ENCODE measurements at regions not wholly inside any gene's neighbourhood (a gene's known extent, or its start where the extent isn't known, plus 50 kb on each side); places are given as distances from the start of the nearest gene placed in this dataset.

GRCh38 chr18:67597759-67598158 is 81.2 kb upstream of the DSEL start:
- no peak for DNase-seq (ENCODE audit: low read depth)

DNA sequence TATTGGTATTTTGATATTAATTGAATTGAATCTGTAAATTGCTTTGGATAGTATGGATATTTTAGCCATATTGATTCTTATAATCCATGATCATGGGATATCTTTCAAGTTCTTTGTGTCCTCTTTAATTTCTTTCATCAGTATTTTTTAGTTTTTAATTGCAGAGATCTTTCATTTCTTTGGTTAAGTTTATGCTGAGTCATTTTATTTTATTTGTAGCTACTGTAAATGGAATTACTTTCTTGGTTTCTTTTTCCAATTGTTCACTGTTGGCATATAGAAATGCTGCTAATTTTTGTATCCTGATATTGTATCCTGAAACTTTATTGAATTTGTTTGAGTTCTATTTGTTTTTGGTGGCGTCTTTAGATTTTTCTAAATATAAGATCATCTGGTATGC is 79.5 kb upstream of the DSEL start:
- no peak for DNase-seq (ENCODE audit: low read depth)

DNA sequence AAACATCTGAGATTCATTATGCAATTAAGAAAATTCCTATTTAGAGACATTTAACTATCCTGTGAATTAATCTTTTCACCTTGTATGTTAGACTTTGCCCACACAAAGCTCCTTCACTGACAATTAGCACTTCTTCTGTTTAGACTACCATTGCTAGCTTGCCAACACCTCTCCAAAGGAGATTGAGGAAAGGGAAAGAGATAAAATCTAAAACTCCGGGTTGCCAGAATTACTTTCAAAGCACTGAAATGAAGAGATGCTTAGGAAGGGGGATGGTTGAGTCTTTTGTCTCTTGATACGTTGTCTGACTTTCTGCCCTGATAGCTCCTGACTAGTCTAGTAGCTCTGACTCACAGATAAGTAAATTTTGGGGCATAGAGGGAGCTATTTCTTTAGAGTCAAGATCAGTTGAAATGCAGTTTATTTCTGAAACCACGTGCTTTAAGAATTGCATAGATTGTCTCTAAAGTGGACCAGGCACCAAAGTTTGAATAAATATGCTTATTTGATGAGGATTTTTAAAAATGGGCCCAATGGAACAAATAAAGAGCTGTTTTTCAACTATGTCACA is 74.1 kb upstream of the DSEL start:
- DNase-seq (ENCODE audit: low read depth), result no peak

GRCh38 chr18:67589325-67589724 is 72.8 kb upstream of the DSEL start:
- no peak for DNase-seq (ENCODE audit: low read depth)

DNA sequence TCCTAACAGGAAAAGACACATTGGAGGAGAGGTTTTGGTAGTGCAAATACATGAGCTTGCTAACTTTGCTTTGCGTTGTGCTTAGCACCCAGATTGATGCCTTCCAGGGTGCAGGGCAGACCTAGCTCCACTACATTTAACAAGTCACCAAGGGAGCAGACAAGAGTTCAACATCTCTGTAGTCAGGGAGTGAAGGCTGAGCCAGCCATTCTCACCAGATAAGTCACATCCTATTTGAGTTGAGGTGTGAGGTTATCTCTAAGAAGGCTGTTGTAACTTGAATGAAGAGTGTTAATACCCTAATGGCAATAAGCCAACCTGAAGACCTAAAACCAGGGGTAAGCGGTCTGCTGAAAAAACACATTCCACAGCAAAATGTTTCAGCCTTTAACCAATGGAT is 69.6 kb upstream of the DSEL start:
- DNase-seq (ENCODE audit: low read depth), result no peak

- no peak for DNase-seq (ENCODE audit: low read depth)
Measured at GRCh38 chr18:67583621-67584020, 67.1 kb upstream of the DSEL start.

DNA sequence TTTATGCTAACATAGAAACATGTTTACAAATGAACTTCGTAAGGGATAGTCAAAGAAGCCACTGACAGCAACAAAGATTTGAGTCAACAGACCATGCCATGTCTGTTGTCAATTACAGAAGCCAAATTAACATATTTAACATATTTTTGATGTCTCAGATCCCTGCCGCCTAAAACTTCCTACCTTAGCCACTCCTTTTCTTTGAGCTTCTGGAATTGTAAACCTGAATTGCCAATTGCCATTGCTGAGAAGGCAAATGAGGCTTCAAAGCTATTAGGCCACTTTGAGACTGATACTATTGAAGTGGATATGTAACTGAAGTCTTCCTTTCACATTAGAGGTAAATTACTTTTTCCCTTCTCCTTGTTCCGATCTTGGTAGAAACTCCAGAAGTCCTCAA is 66.0 kb upstream of the DSEL start:
- no peak for DNase-seq (ENCODE audit: low read depth)

DNA sequence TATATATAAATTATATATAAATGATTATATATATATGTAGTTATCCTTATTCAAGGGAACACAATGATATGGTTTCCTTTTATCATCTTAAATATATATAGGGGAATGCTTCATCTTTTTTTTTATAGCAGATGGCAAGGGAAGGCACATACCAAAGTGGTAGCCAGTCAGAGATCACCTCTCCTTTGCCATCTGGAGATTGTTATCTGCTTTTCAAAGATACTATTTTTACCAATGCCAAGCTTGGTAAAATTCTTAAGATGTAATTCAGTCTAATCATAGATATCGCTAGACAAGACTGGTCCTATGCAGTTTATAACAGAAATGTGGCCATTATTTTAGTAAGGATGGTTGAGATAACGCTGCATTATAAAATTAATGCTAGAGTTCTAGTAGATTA is 64.7 kb upstream of the DSEL start:
- no peak for DNase-seq (ENCODE audit: low read depth)

DNA sequence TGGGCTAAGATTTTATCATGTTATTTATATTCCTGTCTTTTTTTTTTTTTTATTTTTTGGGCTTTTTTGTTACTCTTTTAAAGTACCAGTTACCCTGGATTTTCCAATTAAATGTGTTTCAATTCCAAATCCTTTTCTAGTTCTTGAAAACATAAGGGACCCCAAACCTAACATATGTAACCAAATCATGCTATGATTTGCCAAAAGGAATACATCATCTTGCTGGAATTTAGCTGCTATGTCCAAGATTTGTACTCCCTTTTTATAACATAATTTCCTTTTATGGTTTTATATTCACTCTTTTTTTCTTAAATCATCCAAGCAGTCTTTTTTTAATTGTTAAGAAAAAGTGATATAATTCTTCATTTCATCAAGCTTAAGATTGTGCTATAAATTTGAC is 60.9 kb upstream of the DSEL start:
- DNase-seq (ENCODE audit: low read depth), result no peak

DNA sequence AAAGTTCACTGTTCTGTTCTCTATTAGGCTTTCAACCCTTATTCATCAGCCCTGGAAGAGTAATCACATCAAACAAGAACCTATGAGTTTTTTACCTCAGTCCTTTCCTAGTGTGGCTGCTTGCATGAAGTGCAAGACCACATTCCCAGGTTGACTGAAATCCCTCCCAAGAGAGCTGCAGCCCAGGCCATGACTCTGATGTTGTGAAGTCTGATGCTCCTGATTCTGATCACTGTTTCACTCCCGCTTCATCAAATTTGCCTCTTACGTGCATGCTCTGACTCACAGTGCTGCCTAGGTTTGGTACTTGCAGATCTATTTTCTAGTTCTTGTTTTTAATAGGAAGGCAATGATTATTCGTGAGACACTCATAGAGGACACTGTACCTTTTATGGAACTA is 58.2 kb upstream of the DSEL start:
- DNase-seq (ENCODE audit: low read depth), result no peak

- DNase-seq (ENCODE audit: low read depth), result no peak
Measured at GRCh38 chr18:67568166-67568565, 51.6 kb upstream of the DSEL start.

All from forelimb muscle (tissue), 1 donor.